Endothelial cell of umbilical vein (primary cell): ENCODE measurements at regions not wholly inside any gene's neighbourhood (a gene's known extent, or its start where the extent isn't known, plus 50 kb on each side); places are given as distances from the start of the nearest gene placed in this dataset.

ENCODE experiments used
- BruUV-seq: library from RNA; stranded (reverse); fragments of 400-500 nt; replicated peaks from 2 replicates; lab custom pipeline; 2021; lab: Mats Ljungman, UMichigan
- CTCF ChIA-PET: fragments of 300-600, 350-600 bp; sonication (Branson Sonifier 250); formaldehyde crosslinking; loops from one replicate; lab custom pipeline; 2021; ENCODE audit warnings: antibody characterized with exemption, inconsistent platforms; lab: Charles Lee
- POLR2A ChIA-PET: fragments of 300-600, 350-600 bp; sonication (Branson Sonifier 250); formaldehyde crosslinking; loops from one replicate; lab custom pipeline; 2021; ENCODE audit warnings: antibody characterized with exemption, inconsistent platforms; lab: Charles Lee
- DNase-seq: peaks from one replicate; pipeline ENCODE4 v3.0.0-alpha.2; 2011; ENCODE audit warnings: low read depth, low spot score
- FAIRE-seq: peaks from 2 replicates; lab custom pipeline; 2011; peaks lifted over from hg19 to GRCh38; lab: Jason Lieb, UNC
- H2AFZ ChIP-seq: 2 replicates; pipeline ENCODE4 v1.6.0; 2012; ENCODE audit warnings: low read depth, low read length, control low read depth, inconsistent platforms
- H3K27ac ChIP-seq: 2 replicates; pipeline ENCODE4 v1.5.1; 2011; ENCODE audit warnings: low read depth, mild to moderate bottlenecking, control low read depth, low read length, moderate library complexity; ENCODE audit not compliant: insufficient read depth
- H3K27me3 ChIP-seq, 2 experiments: 2 replicates each; pipeline versions ENCODE4 v1.6.0 to v1.6.1; 2011; ENCODE audit warnings: low read length in 2 of 2, mixed read lengths in 1 of 2; ENCODE audit not compliant: control insufficient read depth in 2 of 2, insufficient read depth in 2 of 2
- H3K36me3 ChIP-seq, 2 experiments: 2 replicates in 1 of 2; 3 replicates in 1 of 2; pipeline ENCODE4 v1.5.1; 2011; ENCODE audit warnings: low read length in 2 of 2, mild to moderate bottlenecking in 1 of 2, moderate library complexity in 1 of 2; ENCODE audit not compliant: control insufficient read depth in 2 of 2, insufficient read depth in 2 of 2; ENCODE audit errors: extremely low read depth in 1 of 2
- H3K4me1 ChIP-seq: 3 replicates; pipeline ENCODE4 v1.5.1; 2011; ENCODE audit warnings: mild to moderate bottlenecking, low read length; ENCODE audit not compliant: control insufficient read depth, insufficient read depth; ENCODE audit errors: extremely low read depth
- H3K4me2 ChIP-seq: 2 replicates; pipeline ENCODE4 v1.6.1; 2011; ENCODE audit warnings: low read length, control low read depth, mixed read lengths; ENCODE audit not compliant: insufficient read depth
- H3K4me3 ChIP-seq, 3 experiments: fragments of 200-600 bp in 1 of 3; sonication (generic), shearing (Covaris generic) in 1 of 3; replicated peaks in 1 of 3; 2 replicates each; pipeline ENCODE4 v1.5.1; 2011 to 2016; ENCODE audit warnings: control low read depth in 3 of 3, low read length in 3 of 3, mild to moderate bottlenecking in 2 of 3, inconsistent platforms in 1 of 3, low read depth in 1 of 3, moderate library complexity in 1 of 3; ENCODE audit not compliant: insufficient read depth in 1 of 3
- H3K79me2 ChIP-seq: 2 replicates; pipeline ENCODE4 v1.6.0; 2012; ENCODE audit warnings: low read length, inconsistent platforms; ENCODE audit not compliant: control insufficient read depth, insufficient read depth
- H3K9ac ChIP-seq: replicated peaks from 2 replicates; pipeline ENCODE3; 2011; ENCODE audit warnings: low read length, control low read depth; ENCODE audit not compliant: insufficient read depth; ENCODE audit errors: extremely low read depth
- H3K9me1 ChIP-seq: replicated peaks from 3 replicates; pipeline ENCODE4 v1.6.0; 2011; ENCODE audit warnings: mild to moderate bottlenecking, low read length; ENCODE audit not compliant: control insufficient read depth, insufficient read depth; ENCODE audit errors: extremely low read depth
- H3K9me3 ChIP-seq: replicated peaks from 2 replicates; pipeline ENCODE4 v1.5.1; 2012; ENCODE audit warnings: low read length, inconsistent platforms; ENCODE audit not compliant: control insufficient read depth, insufficient read depth
- H4K20me1 ChIP-seq: replicated peaks from 2 replicates; pipeline ENCODE3; 2011; ENCODE audit warnings: mild to moderate bottlenecking, low read length; ENCODE audit not compliant: control insufficient read depth, insufficient read depth; ENCODE audit errors: extremely low read depth
- CTCF ChIP-seq, 2 donors: IDR thresholded peaks; 1 replicate in 1 of 2; 2 replicates in 1 of 2; pipeline ENCODE4 v1.5.1; 2011; ENCODE audit warnings: low read length in 2 of 2, mild to moderate bottlenecking in 2 of 2, moderate library complexity in 2 of 2, control low read depth in 1 of 2, inconsistent platforms in 1 of 2, low read depth in 1 of 2; ENCODE audit not compliant: insufficient read depth in 1 of 2; ENCODE audit errors: extremely low read depth in 1 of 2
- EZH2 ChIP-seq: IDR thresholded peaks from 2 replicates; pipeline ENCODE4 v1.6.1; 2012; ENCODE audit warnings: borderline replicate concordance, low read depth, mild to moderate bottlenecking, moderate library complexity, low read length, inconsistent platforms; ENCODE audit not compliant: severe bottlenecking
- FOS ChIP-seq: IDR thresholded peaks from 2 replicates; pipeline ENCODE4 v1.6.1; 2011; ENCODE audit warnings: mild to moderate bottlenecking, low read length, moderate library complexity, borderline replicate concordance; ENCODE audit not compliant: insufficient read depth
- GATA2 ChIP-seq: IDR thresholded peaks from 2 replicates; pipeline ENCODE4 v1.7.0; 2011; ENCODE audit warnings: low read depth, mild to moderate bottlenecking, moderate library complexity, mixed read lengths, low read length; ENCODE audit not compliant: insufficient read length, insufficient read depth
- JUN ChIP-seq: IDR thresholded peaks from 2 replicates; pipeline ENCODE4 v1.6.1; 2011; ENCODE audit warnings: borderline replicate concordance, low read depth; ENCODE audit not compliant: insufficient read length, insufficient read depth
- MYC ChIP-seq: IDR thresholded peaks from one replicate; pipeline ENCODE4 v1.6.1; 2011; ENCODE audit warnings: mild to moderate bottlenecking, low read depth, low read length
- POLR2A ChIP-seq: IDR thresholded peaks from 2 replicates; pipeline ENCODE4 v1.6.1; 2012; ENCODE audit warnings: low read depth, mild to moderate bottlenecking, control low read depth, low read length
- POLR2AphosphoS5 ChIP-seq: IDR thresholded peaks from 2 replicates; pipeline ENCODE4 v1.6.1; 2012; ENCODE audit warnings: low read depth, mild to moderate bottlenecking, control low read depth, low read length, moderate library complexity; ENCODE audit not compliant: insufficient read depth
- dilution Hi-C: fragments of 300-500 bp; cut with MboI; formaldehyde crosslinking; loops from one replicate; pipeline ENCODE4 v1.15.0; 2019; ENCODE audit warnings: low sequenced_read_pairs; ENCODE audit not compliant: extremely low pct_ligation_motif_present
- intact Hi-C: fragments of 100-400 bp; cut with micrococcal nuclease; formaldehyde crosslinking; loops from one replicate; pipeline ENCODE4 v1.10.0; 2022
- TF ChIP-seq, protein P1 (sequence below): IDR thresholded peaks from 2 replicates; pipeline ENCODE4 v1.6.1; 2011; ENCODE audit not compliant: insufficient read depth, insufficient read length

GRCh38 chr6:165218829-165219228 is 90.6 kb downstream of the C6orf118 start:
- no peak for FAIRE-seq

More at GRCh38 chr6:165218829-165219228, 90.6 kb downstream of the C6orf118 start:
- Histone ChIP-seq H4K20me1 (no peaks in the 10 kb centered on the region), H3K36me3 (no peaks in the 10 kb centered on the region), H3K4me2 (no peak overlapping the region), H3K9me1 (no peaks in the 10 kb centered on the region), H2AFZ (no peak overlapping the region), H3K27ac (no peak overlapping the region), H3K79me2 (no peaks in the 10 kb centered on the region), H3K27me3 (no peaks in the 10 kb centered on the region), H3K9ac (no peak overlapping the region), H3K9me3 (no peaks in the 10 kb centered on the region), H3K4me1 (no peaks in the 10 kb centered on the region), H3K4me3 (no peak overlapping the region)
- dilution Hi-C loops = no loop called here
- intact Hi-C loops = no loop called here
- no peak for DNase-seq
- no peak for TF ChIP-seq CTCF (IDR thresholded peaks at IDR 0.05; ENCODE audit: extremely low read depth in 1 of 2, insufficient read depth in 1 of 2, low read depth in 1 of 2, low read length in 2 of 2)
- TF ChIP-seq, protein P1, sequence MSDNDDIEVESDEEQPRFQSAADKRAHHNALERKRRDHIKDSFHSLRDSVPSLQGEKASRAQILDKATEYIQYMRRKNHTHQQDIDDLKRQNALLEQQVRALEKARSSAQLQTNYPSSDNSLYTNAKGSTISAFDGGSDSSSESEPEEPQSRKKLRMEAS = no peak
- no peak for TF ChIP-seq MYC
- TF ChIP-seq JUN = no peak
- no peak for TF ChIP-seq POLR2AphosphoS5
- no peak for TF ChIP-seq POLR2A
- TF ChIP-seq EZH2 = no peak
- no peak for TF ChIP-seq GATA2
- TF ChIP-seq FOS = no peak
- CTCF ChIA-PET = no interaction called here
- no TSS peak for BruUV-seq
- POLR2A ChIA-PET = no interaction called here
